HuH-7.5 (cell line): ENCODE measurements at regions not wholly inside any gene's neighbourhood (a gene's known extent, or its start where the extent isn't known, plus 50 kb on each side); places are given as distances from the start of the nearest gene placed in this dataset.
"Not testable (repeated sequence)": the region's sequence is repeated elsewhere in the genome, so short reads cannot be mapped to it uniquely, and the experiment has no call there.

Source experiments
- DNase-seq: peaks from one replicate; pipeline ENCODE4 v3.0.0; 2011; ENCODE audit warnings: low spot score

DNA sequence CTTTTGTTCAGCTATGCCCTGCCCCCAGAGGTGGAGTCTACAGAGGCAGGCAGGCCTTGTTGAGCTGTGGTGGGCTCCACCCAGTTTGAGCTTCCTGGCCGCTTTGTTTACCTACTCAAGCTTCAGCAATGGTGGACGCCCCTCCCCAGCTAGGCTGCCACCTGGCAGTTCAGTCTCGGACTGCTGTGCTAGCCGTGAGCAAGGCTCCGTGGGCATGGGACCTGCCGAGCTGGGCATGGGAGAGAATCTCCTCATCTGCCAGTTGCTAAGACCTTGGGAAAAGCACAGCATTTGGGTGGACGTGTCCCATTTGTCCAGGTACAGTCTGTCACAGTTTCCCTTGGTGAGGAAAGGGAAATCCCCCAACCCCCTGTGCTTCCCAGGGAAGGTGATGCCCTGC lies 270.0 kb upstream of the TCERG1L start:
- DNase-seq, result not testable (repeated sequence)

DNA sequence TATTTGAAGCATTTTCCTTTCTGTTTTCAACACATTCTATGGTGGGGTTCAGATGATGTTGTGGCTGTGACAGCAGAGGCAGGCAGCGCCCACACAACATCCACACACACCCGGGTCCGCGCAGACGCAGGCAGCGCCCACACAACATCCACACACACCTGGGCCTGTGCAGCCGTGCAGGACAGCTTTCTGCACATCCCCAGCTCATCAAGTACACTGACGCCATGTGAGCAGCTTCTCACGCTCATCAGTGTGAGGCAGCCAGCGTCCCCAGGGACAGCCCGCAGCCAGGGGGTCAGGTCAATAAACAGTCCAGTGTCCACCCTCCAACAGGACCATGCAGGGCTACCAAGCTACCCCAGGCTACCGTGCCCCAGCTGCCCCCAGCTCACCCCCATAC lies 272.8 kb upstream of the TCERG1L start:
- DNase-seq, result no peak

DNA sequence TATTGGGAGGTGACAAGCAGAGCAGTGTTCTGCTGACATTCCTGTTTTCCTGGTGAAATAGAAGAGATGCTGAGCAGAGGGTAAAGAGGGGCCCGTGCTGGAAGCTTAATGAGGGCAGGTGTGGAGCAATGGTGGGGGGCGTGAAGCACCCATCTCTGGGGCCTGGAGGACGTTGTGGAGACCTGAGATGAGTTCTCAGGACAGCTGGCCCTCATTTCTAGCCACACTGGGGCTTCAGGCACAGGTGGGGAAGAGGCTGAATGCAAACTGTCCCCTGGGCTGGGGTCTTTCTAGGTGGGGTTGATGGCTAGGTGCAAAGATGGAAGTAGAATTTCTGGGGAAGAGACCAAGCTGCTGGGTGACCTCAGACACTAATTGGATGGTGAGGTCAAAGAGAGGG lies 274.2 kb upstream of the TCERG1L start:
- DNase-seq, result no peak

DNA sequence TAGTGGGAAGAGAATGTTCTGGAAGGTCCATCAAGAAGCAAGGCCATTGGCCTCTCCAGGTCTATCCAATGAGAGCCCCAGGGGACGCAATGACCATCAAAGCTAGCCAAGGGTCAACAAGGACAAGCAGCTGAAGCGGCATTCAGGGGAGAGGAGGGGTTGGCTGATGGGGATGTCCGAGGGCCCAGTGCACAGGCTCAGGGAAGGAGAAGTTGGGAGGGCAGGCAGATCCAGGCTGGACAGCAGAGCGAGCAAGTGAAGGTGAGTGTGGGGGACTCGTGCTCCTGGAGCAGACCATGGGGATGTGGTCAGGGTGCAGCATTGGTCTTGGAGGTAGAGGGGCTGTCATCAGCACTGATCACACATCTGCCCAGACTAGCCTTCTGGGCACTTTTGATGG lies 275.4 kb upstream of the TCERG1L start:
- no peak for DNase-seq

DNA sequence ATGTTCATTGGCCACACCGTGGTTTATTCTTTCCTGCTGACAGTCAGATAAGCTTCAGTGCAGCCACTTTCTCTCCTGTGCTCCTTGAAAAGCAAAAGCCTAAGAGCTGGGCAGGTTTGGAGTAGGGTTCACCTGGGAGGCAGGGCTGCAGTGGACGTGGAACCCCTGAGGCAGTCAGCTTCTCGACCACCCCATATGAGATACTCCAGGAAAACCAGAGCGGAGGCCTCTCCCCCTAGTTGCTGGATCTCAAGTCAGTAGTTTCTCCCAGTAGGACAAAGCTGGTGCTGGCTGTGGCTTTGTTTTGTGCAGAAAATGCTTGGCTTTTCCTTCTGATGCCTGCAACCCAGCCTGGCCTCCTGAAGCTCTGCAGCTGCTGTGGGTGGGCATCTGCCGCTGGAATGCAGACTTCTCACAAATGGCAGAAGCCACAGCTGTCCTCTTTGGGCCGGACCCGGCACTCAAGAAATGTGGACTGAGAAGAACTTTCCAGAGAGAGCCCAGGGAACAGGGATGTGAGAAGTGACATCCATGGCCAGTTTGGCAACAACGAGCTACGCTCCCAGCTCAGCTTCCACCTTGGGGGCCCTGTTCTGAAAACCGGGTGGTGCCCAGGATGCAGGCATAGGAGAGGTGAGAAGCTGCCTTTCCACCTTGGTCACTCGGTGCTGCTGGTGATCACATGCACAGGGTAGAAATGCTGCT lies 276.6 kb upstream of the TCERG1L start:
- no peak for DNase-seq

DNA sequence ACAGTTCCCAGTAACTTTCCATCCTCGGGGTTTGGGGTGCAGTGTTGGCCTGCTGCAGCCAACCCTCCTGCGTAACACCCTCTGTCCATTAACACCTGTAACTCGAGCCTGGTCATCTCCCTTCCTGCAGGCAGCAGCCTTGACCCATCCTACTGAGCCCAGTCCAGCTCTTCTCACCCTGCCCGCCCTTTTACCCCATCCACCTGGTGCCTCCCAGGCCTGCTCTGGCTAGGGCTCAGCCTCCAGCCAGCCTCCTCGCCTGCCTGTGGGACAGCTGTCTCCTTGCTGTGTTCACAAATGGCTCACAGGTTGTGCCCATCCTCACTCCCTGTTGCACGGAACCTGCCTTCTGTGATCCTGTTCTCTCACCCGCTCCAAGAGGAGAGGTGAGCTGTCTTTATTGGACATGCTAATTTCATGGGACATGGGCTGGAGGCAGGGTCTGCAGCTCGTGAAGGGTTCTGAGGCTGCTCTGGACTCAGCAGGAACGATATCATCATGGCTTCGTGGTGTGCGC lies 277.2 kb upstream of the TCERG1L start:
- no peak for DNase-seq

DNA sequence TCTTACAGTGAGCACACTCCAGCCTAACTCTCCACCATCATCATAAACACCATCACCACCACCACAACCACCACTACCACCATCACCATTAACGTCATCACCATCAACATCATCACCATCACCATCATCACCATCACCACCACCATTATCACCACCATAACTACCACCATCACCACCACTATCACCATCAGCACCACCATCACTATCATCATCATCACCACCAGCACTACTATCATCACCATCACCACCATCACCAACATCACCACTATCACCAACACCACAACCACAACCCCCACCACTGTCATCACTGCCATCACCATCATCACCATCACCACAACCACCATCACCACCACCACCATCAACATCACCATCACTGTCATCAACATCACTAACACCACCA lies 279.0 kb upstream of the TCERG1L start:
- no peak for DNase-seq

DNA sequence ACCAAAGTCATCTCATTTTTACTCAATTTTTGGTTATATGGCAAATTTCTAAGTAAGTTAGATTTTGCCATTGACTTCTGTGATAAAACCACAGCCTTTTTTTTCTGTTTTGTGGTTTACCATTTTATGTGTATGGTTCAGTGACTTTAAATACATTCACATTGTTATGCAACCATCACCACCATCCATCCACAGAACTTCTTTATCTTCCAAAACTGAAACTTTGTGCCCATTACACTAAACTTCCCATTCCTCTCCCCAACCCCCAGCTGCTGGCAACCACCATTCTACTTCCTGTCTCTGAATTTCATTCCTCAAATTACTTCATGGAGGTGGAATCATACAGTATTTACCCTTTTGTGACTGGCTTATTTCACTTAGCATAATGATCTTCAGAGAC lies 280.4 kb upstream of the TCERG1L start:
- no peak for DNase-seq

DNA sequence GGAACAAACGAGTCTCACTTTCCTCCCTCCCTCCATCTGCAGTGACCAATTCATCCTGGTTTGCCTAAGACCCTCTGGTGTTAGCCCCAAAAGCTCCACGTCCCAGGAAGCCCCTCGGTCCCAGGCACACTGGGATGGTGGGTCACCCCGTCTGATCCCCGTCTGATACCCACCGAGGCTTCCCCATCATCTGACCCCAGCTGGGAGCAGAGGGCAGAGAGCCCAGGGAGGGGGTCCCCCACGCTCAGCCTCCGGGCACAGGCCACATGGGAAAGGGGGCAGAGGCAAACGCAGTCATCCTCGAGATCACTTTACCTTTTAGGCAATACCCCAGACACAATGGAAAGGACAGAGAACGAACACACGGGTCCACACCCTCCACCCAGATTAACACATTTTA lies 291.6 kb upstream of the PPP2R2D start:
- no peak for DNase-seq

DNA sequence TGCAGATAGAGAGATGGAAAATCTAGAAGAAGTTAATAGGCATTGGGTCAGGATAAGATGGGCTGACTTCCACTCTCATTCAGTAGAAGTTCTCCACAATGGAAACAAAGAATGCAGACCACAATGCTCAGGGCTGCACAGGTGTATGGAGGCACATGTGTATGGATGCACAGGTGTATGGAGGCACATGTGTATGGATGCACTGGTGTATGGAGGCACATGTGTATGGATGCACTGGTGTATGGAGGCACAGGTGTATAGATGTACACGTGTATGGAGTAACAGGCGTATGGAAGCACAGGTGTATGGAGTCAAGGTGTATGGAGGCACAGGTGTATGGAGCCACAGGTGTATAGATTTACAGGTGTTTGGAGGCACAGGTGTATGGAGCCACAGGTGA lies 285.7 kb upstream of the PPP2R2D start:
- DNase-seq, result no peak

DNA sequence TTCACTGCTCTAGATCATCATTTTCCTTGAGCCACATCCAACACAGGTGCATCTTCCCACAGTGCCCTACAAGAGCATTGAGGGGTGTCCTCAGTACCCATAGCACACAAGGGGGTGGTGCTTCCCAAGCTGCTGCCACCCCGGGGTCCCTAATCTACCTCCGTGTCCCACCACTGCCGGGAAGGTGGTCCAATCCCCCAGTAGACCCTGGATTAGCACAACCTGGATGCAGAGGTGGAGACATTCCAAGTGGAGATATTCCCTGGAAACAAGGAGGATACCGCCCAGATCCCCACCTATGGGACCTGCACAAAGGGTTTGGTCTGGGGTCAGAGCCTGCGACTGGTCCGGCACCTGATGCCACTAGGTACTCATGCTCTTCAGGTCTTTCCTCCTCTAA lies 284.8 kb upstream of the PPP2R2D start:
- DNase-seq, result no peak

DNA sequence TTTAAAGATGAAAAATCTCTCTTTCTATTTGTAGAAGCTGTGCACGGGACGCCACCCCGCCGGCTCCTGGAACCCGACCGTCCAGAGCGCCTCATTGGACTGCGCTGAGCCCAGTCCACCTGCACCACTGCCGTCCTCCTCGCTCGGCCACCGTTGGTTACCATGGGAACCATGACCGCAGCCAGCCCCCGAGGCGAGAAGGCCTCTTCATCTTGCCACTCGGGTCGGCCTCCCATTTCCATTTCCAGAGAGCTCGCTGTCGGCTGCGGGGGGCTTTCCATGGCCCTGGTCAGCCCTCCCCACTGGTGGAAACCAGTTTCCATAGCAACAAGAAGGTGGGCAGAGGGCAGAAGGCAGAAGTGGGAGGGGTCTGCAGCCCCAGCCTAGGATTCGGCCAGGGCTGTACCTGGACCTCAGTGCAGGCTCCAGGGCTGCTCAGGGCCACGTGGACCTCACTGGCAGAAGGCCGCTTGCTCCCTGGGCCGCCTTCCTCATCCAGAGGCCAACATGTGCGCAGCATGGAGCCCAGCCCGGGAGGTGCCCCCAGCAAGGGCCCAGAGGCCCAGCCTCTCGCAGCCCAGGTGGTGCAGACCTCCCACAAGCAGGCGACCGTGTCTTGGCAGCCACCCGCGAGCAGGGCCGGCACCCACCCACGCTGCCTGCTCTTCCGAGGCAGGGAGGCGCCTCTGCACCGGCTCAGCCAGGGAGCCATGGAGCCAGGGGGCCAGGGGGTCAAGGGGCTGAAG lies 283.5 kb upstream of the PPP2R2D start:
- DNase-seq, result no peak

DNA sequence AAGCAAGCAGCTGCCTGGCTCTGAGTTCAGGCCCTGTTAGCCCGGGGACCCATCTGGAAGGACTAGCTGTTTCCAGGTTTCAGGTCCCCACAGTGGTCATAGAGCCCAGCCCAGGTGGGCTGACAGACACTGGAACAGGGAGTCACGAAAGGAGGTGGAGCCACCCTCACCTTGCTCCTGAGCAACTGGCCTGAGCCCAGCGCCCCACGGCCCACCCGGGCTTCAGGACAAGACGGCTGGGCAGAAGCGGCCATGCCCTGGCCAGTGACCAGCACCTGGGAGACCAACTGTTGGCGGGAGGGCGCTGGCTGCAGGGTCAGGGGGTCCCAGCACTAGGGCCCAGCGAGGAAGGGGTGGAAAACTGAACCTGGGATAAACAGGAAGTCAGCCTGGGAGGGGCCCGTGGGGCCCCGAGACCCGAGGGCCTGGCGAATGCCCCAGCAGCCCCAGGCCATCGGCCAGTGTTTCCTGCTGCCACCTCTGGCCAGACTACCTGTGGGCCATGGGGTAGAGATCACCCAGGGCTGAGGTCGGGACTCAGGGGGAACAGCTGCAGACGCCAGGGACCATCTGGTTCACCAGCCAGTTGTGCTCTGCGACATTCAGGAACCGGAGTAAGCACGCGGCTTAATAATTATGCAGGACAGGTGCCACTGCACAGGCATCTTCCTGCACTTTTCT lies 282.1 kb upstream of the PPP2R2D start:
- no peak for DNase-seq

DNA sequence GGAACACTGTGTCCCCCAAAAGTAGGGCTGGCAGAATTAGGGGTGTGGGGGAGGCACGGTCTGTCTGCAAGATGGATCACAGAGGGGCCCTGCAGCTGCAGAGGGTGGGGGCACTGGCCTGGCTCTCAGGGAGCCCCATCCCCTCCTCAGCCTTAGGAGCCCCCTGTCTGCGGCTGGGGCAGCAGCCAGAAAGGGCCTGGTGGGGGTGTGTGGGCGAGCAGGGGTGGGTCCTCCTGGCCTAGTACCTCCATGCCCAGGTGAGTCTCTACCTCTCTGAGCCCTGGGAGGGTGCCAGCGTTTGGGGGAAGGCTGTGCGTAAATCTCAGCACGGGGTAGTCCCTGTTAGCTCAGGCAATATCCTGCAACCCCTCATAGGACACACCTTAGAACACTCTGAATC lies 280.5 kb upstream of the PPP2R2D start:
- no peak for DNase-seq

DNA sequence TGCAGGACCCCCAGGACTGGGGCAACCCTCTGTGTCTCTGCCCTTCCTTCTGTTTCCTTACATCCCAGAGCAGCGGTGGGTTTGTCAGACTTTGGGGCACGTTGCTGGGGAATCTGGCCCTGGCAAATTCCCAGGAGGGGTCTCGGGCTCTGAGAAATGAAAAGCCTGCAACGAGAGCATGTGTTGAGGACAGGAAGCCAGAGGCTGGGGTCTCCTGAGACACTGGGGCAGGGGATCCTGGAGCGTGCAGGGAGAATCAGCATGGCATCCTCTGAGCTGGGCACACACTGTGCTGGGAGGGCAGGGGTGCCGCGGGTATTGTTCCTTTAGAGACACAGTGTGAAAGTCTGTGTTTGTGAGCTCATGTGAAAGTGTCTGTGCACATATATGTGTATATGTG lies 279.9 kb upstream of the PPP2R2D start:
- DNase-seq, result no peak

DNA sequence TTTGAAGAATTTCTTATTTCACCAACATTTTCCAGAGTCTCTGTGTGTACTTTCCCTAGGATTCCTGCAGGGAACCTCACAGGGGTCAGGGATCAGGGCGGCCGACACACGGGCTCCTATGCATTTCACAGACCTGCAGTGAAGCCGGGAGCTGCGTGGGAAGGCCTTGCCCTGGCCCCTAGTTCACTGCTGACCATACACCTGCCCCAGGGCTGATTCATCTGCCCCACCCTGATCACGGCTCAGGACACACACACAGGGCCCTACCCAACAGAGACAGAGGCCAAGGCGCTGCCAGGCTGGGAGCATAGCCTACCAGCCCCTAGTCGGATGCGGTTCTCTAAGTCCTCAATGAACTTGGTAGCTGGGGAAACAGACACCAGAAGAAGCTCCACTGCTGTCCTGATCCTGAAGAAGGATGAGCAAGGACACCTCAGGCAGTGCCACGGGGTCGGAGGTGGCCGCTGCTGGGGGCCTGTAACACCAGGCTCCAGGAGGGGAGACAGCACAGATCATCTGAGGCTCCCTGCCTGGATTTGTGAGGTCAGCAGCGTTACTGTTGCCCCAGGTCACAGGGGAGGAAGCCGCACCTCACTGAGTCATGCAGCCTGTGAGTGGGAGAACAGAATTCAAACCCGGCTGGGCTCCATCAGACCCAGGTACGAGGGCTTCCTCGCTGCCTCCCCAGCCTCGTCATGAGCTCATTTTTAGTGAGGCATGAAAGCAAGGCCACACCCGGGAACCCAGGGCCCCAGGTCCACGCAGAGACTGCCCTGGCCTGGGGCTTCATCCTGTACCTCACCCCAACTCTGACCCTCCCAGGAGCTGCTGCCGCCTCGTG lies 278.8 kb upstream of the PPP2R2D start:
- no peak for DNase-seq

DNA sequence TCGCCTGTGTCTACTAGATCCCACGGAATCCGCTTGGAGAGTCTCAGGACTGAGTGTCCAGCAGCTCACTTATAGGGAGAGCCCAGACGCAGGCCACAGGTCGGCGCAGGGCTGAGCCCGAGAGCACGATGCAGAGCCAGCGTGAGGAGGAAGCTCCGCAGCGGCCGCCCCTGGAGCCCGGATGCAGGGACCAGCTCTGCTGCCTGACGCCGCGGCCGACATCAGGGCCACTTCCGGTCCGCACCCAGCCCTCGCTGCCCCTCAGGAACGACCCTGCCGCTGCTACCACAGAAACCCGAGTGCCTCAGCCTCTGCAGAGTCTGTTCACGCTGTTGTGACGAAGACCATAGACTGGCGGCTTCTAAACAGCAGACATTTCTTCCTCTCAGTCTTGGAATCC lies 275.8 kb upstream of the PPP2R2D start:
- no peak for DNase-seq

DNA sequence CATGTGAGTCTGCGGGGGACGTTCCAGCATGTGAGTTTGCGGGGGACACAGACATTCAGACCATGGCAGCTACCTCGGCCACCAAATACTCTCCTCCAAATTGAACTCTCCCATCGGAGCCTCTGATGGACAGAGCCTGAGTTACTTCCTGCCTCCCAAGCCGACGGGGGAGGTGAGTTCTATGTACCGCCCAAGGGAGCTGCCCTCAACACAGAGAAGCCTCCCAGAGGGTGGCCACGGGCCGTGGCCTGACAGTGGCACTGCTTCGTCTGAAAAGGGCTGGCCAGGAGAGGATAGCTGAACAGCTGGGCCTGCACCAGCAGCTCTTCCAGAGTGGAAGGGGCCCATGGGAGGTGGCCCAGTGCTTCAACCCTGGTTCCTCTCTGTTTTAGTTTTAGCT lies 274.5 kb upstream of the PPP2R2D start:
- DNase-seq, result no peak

DNA sequence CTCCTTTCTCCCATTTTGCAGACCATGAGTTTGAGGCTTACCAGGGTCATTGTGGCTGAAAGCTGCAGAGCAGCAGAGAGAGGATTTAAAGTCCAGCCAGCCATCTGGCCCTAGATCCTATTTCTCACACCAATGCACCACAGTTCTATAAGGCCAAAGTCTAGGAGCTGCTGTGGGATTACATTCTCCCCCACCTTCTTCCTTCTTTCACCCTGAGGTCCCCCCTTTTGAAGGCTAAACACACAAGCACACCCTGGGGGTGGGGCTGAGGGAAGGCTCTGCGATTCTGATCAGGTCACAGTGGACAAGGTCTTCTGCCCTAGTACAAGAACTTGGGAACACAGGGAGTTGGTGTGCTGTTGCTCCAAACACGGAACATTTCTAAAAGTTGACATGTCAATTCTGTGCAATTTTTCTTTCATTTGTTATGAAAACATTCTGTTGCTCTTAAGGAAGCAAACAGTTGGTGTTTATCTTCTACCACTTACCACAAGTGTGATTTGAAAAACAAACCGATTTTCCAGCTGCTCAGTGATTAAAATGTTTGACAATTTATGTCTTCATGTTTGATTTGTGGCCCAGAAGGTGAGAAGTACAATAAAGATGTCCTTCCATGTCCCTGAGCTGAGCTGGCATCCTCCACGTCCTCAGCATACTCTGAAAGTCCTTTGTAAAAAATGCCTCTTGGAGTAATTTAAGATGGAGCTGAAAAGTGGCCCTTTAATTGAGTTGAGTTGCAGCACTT lies 271.6 kb upstream of the PPP2R2D start:
- no peak for DNase-seq

DNA sequence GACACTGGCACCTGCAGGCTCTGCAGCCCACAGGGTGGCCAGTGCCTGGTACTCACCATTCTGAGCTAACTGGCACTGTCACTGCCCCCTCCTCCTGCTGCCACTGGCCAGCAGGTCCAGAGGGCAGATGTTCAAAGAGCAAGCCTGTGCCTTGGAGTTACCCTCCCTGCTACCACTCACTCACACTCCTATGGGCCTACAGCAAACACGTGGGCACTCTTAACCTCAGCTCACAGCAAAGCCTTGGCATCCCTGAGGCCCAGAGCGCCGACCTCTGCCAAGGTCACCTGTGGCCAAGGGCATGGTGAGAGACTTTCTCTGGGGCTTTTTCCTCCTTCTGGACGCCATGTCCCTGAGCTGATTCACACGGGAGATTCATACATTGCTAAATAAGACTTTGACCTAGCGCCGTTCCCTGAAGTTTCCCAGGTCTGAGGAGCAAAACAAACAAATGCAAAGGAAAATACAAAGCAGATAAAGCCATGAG lies 270.0 kb upstream of the PPP2R2D start:
- DNase-seq, result no peak

DNA sequence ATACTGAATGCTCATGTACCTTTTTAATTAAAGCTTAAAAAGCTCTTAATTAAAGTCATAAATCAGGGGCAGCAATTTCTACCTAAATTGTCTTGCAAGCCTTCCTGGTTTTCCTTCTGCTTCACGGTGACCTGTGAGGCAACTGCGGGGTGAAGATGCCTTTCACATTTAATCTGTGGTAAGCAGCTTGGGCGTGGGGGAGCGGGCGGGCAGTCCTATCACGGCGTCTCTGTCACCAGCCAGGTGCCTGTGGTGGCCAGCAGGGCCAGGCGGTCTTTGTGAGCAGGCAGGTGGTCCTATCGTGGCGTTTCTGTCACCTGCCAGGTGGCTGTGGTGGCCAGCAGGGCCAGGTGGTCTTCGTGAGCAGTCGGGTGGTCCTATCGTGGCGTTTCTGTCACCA lies 269.2 kb upstream of the PPP2R2D start:
- no peak for DNase-seq
